ENCODE measurements at regions not wholly inside any gene's neighbourhood (a gene's known extent, or its start where the extent isn't known, plus 50 kb on each side); places are given as distances from the start of the nearest gene placed in this dataset.

GRCh38 chr3:59380146-59380545 lies 330.3 kb upstream of the CFAP20DC start:
- no peak overlapping the region for H3K4me2 ChIP-seq (ENCODE audit: low read length)
- no peak overlapping the region for H3K27ac ChIP-seq (ENCODE audit: low read length)

GRCh38 chr3:59374818-59375211 lies 325.0 kb upstream of the CFAP20DC start:
- no peak overlapping the region for H3K4me3 ChIP-seq (ENCODE audit: low read length)
- H3K79me2 ChIP-seq (replicated peaks; ENCODE audit: insufficient read depth, low read length): no peaks in the 10 kb centered on the region
- no peak overlapping the region for H3K27ac ChIP-seq (ENCODE audit: low read length)
- no peaks in the 10 kb centered on the region for H4K20me1 ChIP-seq (ENCODE audit: insufficient read depth)
- H3F3A ChIP-seq (ENCODE audit: insufficient read depth, low read length, poor library complexity, severe bottlenecking): no peaks in the 10 kb centered on the region
- H2AFZ ChIP-seq (ENCODE audit: low read depth, low read length): no peak overlapping the region
- no peaks in the 10 kb centered on the region for H3K36me3 ChIP-seq (ENCODE audit: insufficient read depth, low read length)
- no peak overlapping the region for H3K4me2 ChIP-seq (ENCODE audit: low read length)
- TF ChIP-seq SMC3 (conservative IDR thresholded peaks at IDR 0.05; ENCODE audit: poor library complexity) (no peak), MXI1 (conservative IDR thresholded peaks at IDR 0.05; ENCODE audit: poor library complexity, severe bottlenecking) (no peak), RAD21 (conservative IDR thresholded peaks at IDR 0.05) (no peak), EP300 (conservative IDR thresholded peaks at IDR 0.05; ENCODE audit: poor library complexity, severe bottlenecking) (no peak), REST (IDR thresholded peaks at IDR 0.05; ENCODE audit: borderline replicate concordance) (no peak), CTCF (IDR thresholded peaks at IDR 0.05; ENCODE audit: poor library complexity, severe bottlenecking) (no peak), POLR2AphosphoS5 (IDR thresholded peaks at IDR 0.05) (no peak), EZH2 (IDR thresholded peaks at IDR 0.05; ENCODE audit: borderline replicate concordance, insufficient read depth, low read length, poor library complexity, severe bottlenecking) (no peak), TAF1 (IDR thresholded peaks at IDR 0.05; ENCODE audit: low read depth) (no peak)
- no peaks in the 10 kb centered on the region for H3K27me3 ChIP-seq (ENCODE audit: insufficient read depth, low read depth, low read length)
- H3K9me3 ChIP-seq (ENCODE audit: low read length): no peaks in the 10 kb centered on the region
- no peak overlapping the region for H3K9ac ChIP-seq (ENCODE audit: low read length)
- H3K9me2 ChIP-seq (ENCODE audit: insufficient read depth, low read length): no peaks in the 10 kb centered on the region

More at GRCh38 chr3:59380146-59380545, 330.3 kb upstream of the CFAP20DC start:
- Histone ChIP-seq H3K9me3 (ENCODE audit: low read length) (no peaks in the 10 kb centered on the region), H3K79me2 (replicated peaks; ENCODE audit: insufficient read depth, low read length) (no peaks in the 10 kb centered on the region), H2AFZ (ENCODE audit: low read depth, low read length) (no peak overlapping the region), H4K20me1 (ENCODE audit: insufficient read depth) (no peaks in the 10 kb centered on the region), H3K9me2 (ENCODE audit: insufficient read depth, low read length) (no peaks in the 10 kb centered on the region), H3F3A (ENCODE audit: insufficient read depth, low read length, poor library complexity, severe bottlenecking) (no peaks in the 10 kb centered on the region), H3K9ac (ENCODE audit: low read length) (no peak overlapping the region), H3K27me3 (ENCODE audit: insufficient read depth, low read depth, low read length) (no peaks in the 10 kb centered on the region), H3K36me3 (ENCODE audit: insufficient read depth, low read length) (no peaks in the 10 kb centered on the region), H3K4me3 (ENCODE audit: low read length) (no peak overlapping the region)
- no peak for TF ChIP-seq SMC3 (conservative IDR thresholded peaks at IDR 0.05; ENCODE audit: poor library complexity)

Data from neural cell (in vitro differentiated cells).